H1 (cell line): ENCODE measurements at regions not wholly inside any gene's neighbourhood (a gene's known extent, or its start where the extent isn't known, plus 50 kb on each side); places are given as distances from the start of the nearest gene placed in this dataset.

Source experiments
- CTCF ChIA-PET: fragments of 300-600 bp; sonication (Branson Sonifier 250); formaldehyde crosslinking; loops from one replicate; lab custom pipeline; 2021; ENCODE audit not compliant: partially characterized antibody; lab: Charles Lee
- POLR2A ChIA-PET: fragments of 300-600 bp; sonication (Branson Sonifier 250); formaldehyde crosslinking; loops from one replicate; lab custom pipeline; 2021; ENCODE audit warnings: inconsistent platforms; ENCODE audit not compliant: partially characterized antibody; lab: Charles Lee
- DNase-seq, 2 experiments: peaks; one replicate each; pipeline versions ENCODE4 v3.0.0 to v3.0.0-alpha.2; 2010 to 2022; ENCODE audit warnings: low spot score in 2 of 2, low read depth in 1 of 2, mixed read lengths in 1 of 2
- FAIRE-seq: peaks from 2 replicates; lab custom pipeline; 2011; peaks lifted over from hg19 to GRCh38; lab: Jason Lieb, UNC
- H2AFZ ChIP-seq: 2 replicates; pipeline ENCODE4 v1.8.1; 2012; ENCODE audit warnings: low read length, inconsistent platforms
- H2AK5ac ChIP-seq: 2 replicates; pipeline ENCODE4 v1.6.1; 2013; ENCODE audit warnings: low read depth, low read length
- H2BK120ac ChIP-seq: replicated peaks from 2 replicates; pipeline ENCODE3; 2013; ENCODE audit warnings: low read depth, low read length, inconsistent platforms
- H2BK12ac ChIP-seq: 2 replicates; pipeline ENCODE4 v1.6.1; 2013; ENCODE audit warnings: low read depth, low read length
- H2BK15ac ChIP-seq: 2 replicates; pipeline ENCODE4 v1.6.1; 2013; ENCODE audit warnings: low read length
- H2BK20ac ChIP-seq: 2 replicates; pipeline ENCODE4 v1.6.1; 2013; ENCODE audit warnings: low read length
- H2BK5ac ChIP-seq: 2 replicates; pipeline ENCODE4 v1.6.1; 2013; ENCODE audit warnings: low read depth, low read length
- H3K14ac ChIP-seq: 2 replicates; pipeline ENCODE4 v1.6.1; 2013; ENCODE audit warnings: inconsistent platforms; ENCODE audit not compliant: insufficient read length
- H3K18ac ChIP-seq: 2 replicates; pipeline ENCODE4 v1.6.1; 2013; ENCODE audit warnings: low read length; ENCODE audit errors: extremely low read depth
- H3K23ac ChIP-seq: 2 replicates; pipeline ENCODE4 v1.6.1; 2013; ENCODE audit warnings: inconsistent platforms; ENCODE audit not compliant: insufficient read length
- H3K23me2 ChIP-seq: 2 replicates; pipeline ENCODE4 v1.6.1; 2013; ENCODE audit warnings: low read depth, low read length
- H3K27ac ChIP-seq: 2 replicates; pipeline ENCODE4 v1.6.1; 2011; ENCODE audit warnings: low read depth, low read length, inconsistent platforms
- H3K27me3 ChIP-seq, 4 experiments: replicated peaks in 1 of 4; 1 replicate in 1 of 4; 2 replicates in 3 of 4; pipeline versions ENCODE4 v1.6.1 to v1.8.1; 2011 to 2013; ENCODE audit warnings: low read length in 3 of 4, mild to moderate bottlenecking in 3 of 4, inconsistent platforms in 2 of 4, mixed read lengths in 2 of 4, moderate library complexity in 1 of 4; ENCODE audit not compliant: control insufficient read depth in 3 of 4, insufficient read depth in 3 of 4; ENCODE audit errors: extremely low read depth in 1 of 4
- H3K36me3 ChIP-seq, 4 experiments: 2 replicates each; pipeline versions ENCODE4 v1.6.1 to v1.8.1; 2011 to 2013; ENCODE audit warnings: mild to moderate bottlenecking in 4 of 4, low read length in 3 of 4, moderate library complexity in 2 of 4, control low read depth in 1 of 4, inconsistent platforms in 1 of 4; ENCODE audit not compliant: insufficient read depth in 4 of 4, control insufficient read depth in 2 of 4
- H3K4ac ChIP-seq: replicated peaks from 2 replicates; pipeline ENCODE3; 2013; ENCODE audit warnings: low read length, low read depth, mixed read lengths, inconsistent platforms; ENCODE audit not compliant: insufficient read length
- H3K4me1 ChIP-seq, 4 experiments: replicated peaks in 1 of 4; 1 replicate in 1 of 4; 2 replicates in 3 of 4; pipeline versions ENCODE4 v1.6.1 to v1.8.1; 2011 to 2013; ENCODE audit warnings: low read length in 3 of 4, inconsistent platforms in 2 of 4, mixed read lengths in 1 of 4; ENCODE audit not compliant: insufficient read depth in 4 of 4, control insufficient read depth in 3 of 4
- H3K4me2 ChIP-seq, 2 experiments: 2 replicates each; pipeline versions ENCODE4 v1.6.1 to v1.8.1; 2011 to 2013; ENCODE audit warnings: low read depth in 2 of 2, low read length in 2 of 2, control low read depth in 1 of 2, inconsistent platforms in 1 of 2, mild to moderate bottlenecking in 1 of 2; ENCODE audit not compliant: insufficient read depth in 1 of 2
- H3K4me3 ChIP-seq, 4 experiments: fragments of 200-600, 300-600 bp in 1 of 4; sonication (generic), shearing (Covaris generic), sonication (Bioruptor Twin) in 1 of 4; 2 replicates each; pipeline versions ENCODE4 v1.5.1 to v1.8.1; 2011 to 2016; ENCODE audit warnings: low read length in 4 of 4, low read depth in 3 of 4, control low read depth in 2 of 4, inconsistent platforms in 2 of 4, mild to moderate bottlenecking in 2 of 4, mixed read lengths in 1 of 4, moderate library complexity in 1 of 4; ENCODE audit not compliant: insufficient read depth in 2 of 4; ENCODE audit errors: extremely low read depth in 1 of 4
- H3K56ac ChIP-seq: replicated peaks from 2 replicates; pipeline ENCODE3; 2013; ENCODE audit warnings: low read depth, mild to moderate bottlenecking, mixed read lengths, low read length, inconsistent platforms; ENCODE audit not compliant: insufficient read length
- H3K79me1 ChIP-seq: 2 replicates; pipeline ENCODE4 v1.6.1; 2013; ENCODE audit warnings: low read depth, low read length, control low read depth
- H3K79me2 ChIP-seq, 2 experiments: 2 replicates each; pipeline versions ENCODE4 v1.6.1 to v1.8.1; 2012 to 2013; ENCODE audit warnings: low read length in 2 of 2, mild to moderate bottlenecking in 2 of 2, inconsistent platforms in 1 of 2; ENCODE audit not compliant: insufficient read depth in 2 of 2, control insufficient read depth in 1 of 2
- H3K9ac ChIP-seq, 4 experiments: replicated peaks in 1 of 4; 1 replicate in 1 of 4; 2 replicates in 3 of 4; pipeline versions ENCODE4 v1.6.1 to v1.8.1; 2011 to 2013; ENCODE audit warnings: low read depth in 3 of 4, low read length in 3 of 4, control low read depth in 2 of 4, mild to moderate bottlenecking in 2 of 4, moderate library complexity in 2 of 4, inconsistent platforms in 1 of 4; ENCODE audit errors: extremely low read depth in 1 of 4
- H3K9me3 ChIP-seq, 2 experiments: 2 replicates each; pipeline versions ENCODE4 v1.6.1 to v1.8.1; 2012 to 2013; ENCODE audit warnings: mild to moderate bottlenecking in 2 of 2, moderate library complexity in 2 of 2, control low read depth in 1 of 2, inconsistent platforms in 1 of 2, low read depth in 1 of 2, low read length in 1 of 2, mixed read lengths in 1 of 2; ENCODE audit not compliant: insufficient read depth in 2 of 2
- H4K20me1 ChIP-seq, 2 experiments: replicated peaks in 1 of 2; 2 replicates each; pipeline versions ENCODE3 to v1.8.1; 2011 to 2013; ENCODE audit warnings: inconsistent platforms in 2 of 2, low read length in 2 of 2, mild to moderate bottlenecking in 1 of 2; ENCODE audit not compliant: insufficient read depth in 2 of 2, control insufficient read depth in 1 of 2
- H4K5ac ChIP-seq: 2 replicates; pipeline ENCODE4 v1.6.1; 2013; ENCODE audit warnings: low read length, low read depth, mixed read lengths, inconsistent platforms; ENCODE audit not compliant: insufficient read length
- H4K8ac ChIP-seq: 2 replicates; pipeline ENCODE4 v1.8.0; 2013; ENCODE audit warnings: mild to moderate bottlenecking, moderate library complexity, low read length, inconsistent platforms; ENCODE audit not compliant: insufficient read depth; ENCODE audit errors: extremely low read depth
- H4K91ac ChIP-seq: replicated peaks from 2 replicates; pipeline ENCODE3; 2013; ENCODE audit warnings: low read length, mixed read lengths, inconsistent platforms; ENCODE audit not compliant: insufficient read length
- ASH2L ChIP-seq: fragments of 200-600, 300-600 bp; sonication (generic); IDR thresholded peaks from one replicate; pipeline ENCODE4 v1.7.1; 2017; ENCODE audit warnings: low read length
- BCL11A ChIP-seq, 2 experiments: IDR thresholded peaks; one replicate each; pipeline ENCODE4 v1.6.1; 2011; ENCODE audit warnings: low read depth in 2 of 2, low read length in 2 of 2, mild to moderate bottlenecking in 2 of 2
- EGR1 ChIP-seq: IDR thresholded peaks from 2 replicates; pipeline ENCODE4 v1.6.1; 2011; ENCODE audit warnings: low read depth, low read length, borderline replicate concordance
- EZH2 ChIP-seq: fragments of 200-600 bp; sonication (generic); IDR thresholded peaks from 2 replicates; pipeline ENCODE4 v1.7.1; 2012; ENCODE audit warnings: low read depth, mild to moderate bottlenecking, moderate library complexity, low read length, inconsistent platforms; ENCODE audit not compliant: severe bottlenecking
- GTF2F1 ChIP-seq: IDR thresholded peaks from 2 replicates; pipeline ENCODE4 v1.6.1; 2012; ENCODE audit warnings: low read depth, low read length, improper control_type of control experiment, borderline replicate concordance
- HDAC6 ChIP-seq: IDR thresholded peaks from one replicate; pipeline ENCODE4 v1.7.1; 2012; ENCODE audit warnings: low read depth, mild to moderate bottlenecking, inconsistent platforms, low read length, moderate library complexity
- NRF1 ChIP-seq: IDR thresholded peaks from 2 replicates; pipeline ENCODE4 v1.6.1; 2011; ENCODE audit warnings: mild to moderate bottlenecking, low read depth, low read length, improper control_type of control experiment
- POLR2A ChIP-seq, 2 experiments: IDR thresholded peaks; 1 replicate in 1 of 2; 2 replicates in 1 of 2; pipeline ENCODE4 v1.6.1; 2011; ENCODE audit warnings: low read depth in 2 of 2, low read length in 2 of 2, mild to moderate bottlenecking in 2 of 2; ENCODE audit errors: control extremely low read depth in 1 of 2
- SAP30 ChIP-seq: fragments of 300-600 bp; sonication (generic); IDR thresholded peaks from 2 replicates; pipeline ENCODE4 v1.7.1; 2012; ENCODE audit warnings: low read length, moderate library complexity, mild to moderate bottlenecking, inconsistent platforms; ENCODE audit not compliant: insufficient read depth, insufficient replicate concordance
- SIX5 ChIP-seq: IDR thresholded peaks from 2 replicates; pipeline ENCODE4 v1.6.1; 2011; ENCODE audit warnings: mild to moderate bottlenecking, low read depth, low read length
- SP1 ChIP-seq: IDR thresholded peaks from 2 replicates; pipeline ENCODE4 v1.6.1; 2011; ENCODE audit warnings: low read depth, low read length
- SUZ12 ChIP-seq: fragments of 200-600 bp; sonication (generic); IDR thresholded peaks from 2 replicates; pipeline ENCODE4 v1.6.1; 2012; ENCODE audit warnings: mild to moderate bottlenecking, inconsistent platforms, low read length, moderate library complexity, mixed read lengths
- TAF1 ChIP-seq: IDR thresholded peaks from 2 replicates; pipeline ENCODE4 v1.6.1; 2011; ENCODE audit warnings: mild to moderate bottlenecking, low read depth, low read length
- TAF7 ChIP-seq: optimal IDR thresholded peaks from 2 replicates; pipeline ENCODE3; 2011; ENCODE audit warnings: low read depth, mild to moderate bottlenecking, inconsistent platforms, low read length, moderate library complexity, borderline replicate concordance
- TCF12 ChIP-seq: IDR thresholded peaks from 2 replicates; pipeline ENCODE4 v1.6.1; 2011; ENCODE audit warnings: low read depth, mild to moderate bottlenecking, low read length
- ZNF274 ChIP-seq: IDR thresholded peaks from 2 replicates; pipeline ENCODE4 v1.7.0; 2012; ENCODE audit warnings: low read length, borderline replicate concordance; ENCODE audit errors: extremely low read depth
- WGBS, 2 experiments: shearing (Covaris generic) in 1 of 2; methylation state at CpG; one replicate each; pipeline versions ENCODE4 v1.1.6 to v1.1.7; 2013 to 2015; ENCODE audit warnings: low lambda C conversion rate in 2 of 2, mixed read lengths in 2 of 2, inconsistent platforms in 1 of 2, low coverage in 1 of 2, missing lambda C conversion rate in 1 of 2; ENCODE audit not compliant: insufficient replicate concordance in 2 of 2, insufficient coverage in 1 of 2, insufficient read length in 1 of 2; ENCODE audit errors: extremely low coverage in 1 of 2, missing lambda C conversion rate in 1 of 2; 5-methylcytosine and 5-hydroxymethylcytosine counted together
- TF ChIP-seq, protein P1 (sequence below): IDR thresholded peaks from 2 replicates; pipeline ENCODE4 v1.6.1; 2012; ENCODE audit warnings: inconsistent platforms

DNA sequence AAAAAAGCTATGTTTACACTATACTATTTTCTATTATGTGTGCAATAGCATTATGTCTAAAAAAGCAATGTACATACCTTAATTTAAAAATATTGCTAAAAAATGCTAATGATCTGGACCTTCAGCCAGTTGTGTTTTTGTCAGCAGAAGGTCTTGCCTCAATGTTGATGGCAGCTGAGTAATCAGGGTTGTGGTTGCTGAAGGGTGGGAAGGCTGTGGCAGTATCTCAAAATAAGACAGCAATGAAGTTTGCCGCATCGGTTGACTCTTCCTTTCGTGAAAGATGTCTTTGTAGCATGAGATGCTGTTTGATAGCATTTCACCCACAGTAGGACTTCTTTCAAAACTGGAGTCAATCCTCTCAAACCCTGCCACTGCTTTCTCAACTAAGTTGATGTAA is 134.7 kb upstream of the CDYL start:
- Histone ChIP-seq H2BK120ac (no peak overlapping the region), H3K27me3 (no peaks in the 10 kb centered on the region), H3K4me3 (no peak overlapping the region), H3K4ac (no peak overlapping the region), H3K14ac (no peak overlapping the region), H3K56ac (no peak overlapping the region), H4K20me1 (no peaks in the 10 kb centered on the region), H4K8ac (no peak overlapping the region), H3K23me2 (no peaks in the 10 kb centered on the region), H3K36me3 (no peaks in the 10 kb centered on the region)
- POLR2A ChIA-PET, result no interaction called here
- TF ChIP-seq BCL11A (IDR thresholded peaks at IDR 0.05; ENCODE audit: low read depth in 2 of 2, low read length in 2 of 2) (no peak), ASH2L (no peak), SP1 (no peak), ZNF274 (no peak), SUZ12 (no peak), SAP30 (no peak), GTF2F1 (no peak), NRF1 (no peak), POLR2A (IDR thresholded peaks at IDR 0.05; ENCODE audit: control extremely low read depth in 1 of 2, low read depth in 2 of 2, low read length in 2 of 2) (no peak), EGR1 (no peak), TAF7 (no peak), EZH2 (no peak), TCF12 (no peak), HDAC6 (no peak), SIX5 (no peak), TAF1 (no peak)
- TF ChIP-seq, protein P1, sequence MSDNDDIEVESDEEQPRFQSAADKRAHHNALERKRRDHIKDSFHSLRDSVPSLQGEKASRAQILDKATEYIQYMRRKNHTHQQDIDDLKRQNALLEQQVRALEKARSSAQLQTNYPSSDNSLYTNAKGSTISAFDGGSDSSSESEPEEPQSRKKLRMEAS, result no peak
- TF ChIP-seq, all 59 proteins: peak for 0
- no peak overlapping the region for H2BK12ac ChIP-seq
- 93% methylated on average over 3 of the region's 3 CpGs; no CpG with 5 or more reads in 1 of the 2 experiments for WGBS, 2 experiments
- no peak overlapping the region for H4K5ac ChIP-seq
- DNase-seq, result no peak
- H2AFZ ChIP-seq, result no peak overlapping the region
- no peaks in the 10 kb centered on the region for H3K79me2 ChIP-seq
- no peaks in the 10 kb centered on the region for H3K79me1 ChIP-seq
- no peak overlapping the region for H2BK15ac ChIP-seq
- no peak overlapping the region for H2AK5ac ChIP-seq
- peaks cover 0 to 6% (median 1%) of the 10 kb centered on the region in 4 experiments; a peak in 4 of 7 replicates for H3K4me1 ChIP-seq
- no peak overlapping the region for H3K27ac ChIP-seq
- H2BK5ac ChIP-seq, result no peak overlapping the region
- no peak overlapping the region for H3K23ac ChIP-seq
- no peak overlapping the region for H3K9ac ChIP-seq
- H3K18ac ChIP-seq, result no peak overlapping the region
- H3K4me2 ChIP-seq, result no peak overlapping the region
- H2BK20ac ChIP-seq, result no peak overlapping the region
- CTCF ChIA-PET, result no interaction called here
- H4K91ac ChIP-seq, result no peak overlapping the region
- H3K9me3 ChIP-seq, result no peaks in the 10 kb centered on the region
- FAIRE-seq, result no peak
